ENCODE measurements at regions not wholly inside any gene's neighbourhood (a gene's known extent, or its start where the extent isn't known, plus 50 kb on each side); places are given as distances from the start of the nearest gene placed in this dataset.

- DNase-seq = no peak
- intact Hi-C loops (cut with DNase I) = no loop called here
These were observed 642.6 kb downstream of the SQOR start for GRCh38 chr15:46277451-46277850.

GRCh38 chr15:46278062-46278461, 643.2 kb downstream of the SQOR start:
- intact Hi-C loops (cut with DNase I) = no loop called here
- peak in 10 of 42 donors; percentile 3 to 45 (median 18) for DNase-seq

GRCh38 chr15:46278486-46279090, 643.8 kb downstream of the SQOR start:
- intact Hi-C loops (cut with DNase I) = no loop called here
- DNase-seq = no peak

- intact Hi-C loops (cut with DNase I) = no loop called here
- peak in 4 of 42 donors; percentile 8 to 21 (median 14) for DNase-seq
These were observed 646.1 kb downstream of the SQOR start for GRCh38 chr15:46280762-46281542.

GRCh38 chr15:46293550-46293949, 658.7 kb downstream of the SQOR start:
- intact Hi-C loops (cut with DNase I) = no loop called here

GRCh38 chr15:46296002-46296401, 661.2 kb downstream of the SQOR start:
- intact Hi-C loops (cut with DNase I) = no loop called here
- DNase-seq = no peak

More at GRCh38 chr15:46293550-46293949, 658.7 kb downstream of the SQOR start:
- DNase-seq = no peak

- intact Hi-C loops (cut with DNase I) = no loop called here
- no peak for DNase-seq
These were observed 662.0 kb downstream of the SQOR start for GRCh38 chr15:46296797-46297196.

- DNase-seq = no peak
- intact Hi-C loops (cut with DNase I) = no loop called here
These were observed 662.9 kb downstream of the SQOR start for GRCh38 chr15:46297766-46298165.

GRCh38 chr15:46300716-46301115, 665.9 kb downstream of the SQOR start:
- intact Hi-C loops (cut with DNase I) = no loop called here

GRCh38 chr15:46301291-46301690, 666.5 kb downstream of the SQOR start:
- DNase-seq = no peak
- intact Hi-C loops (cut with DNase I) = no loop called here

More at GRCh38 chr15:46300716-46301115, 665.9 kb downstream of the SQOR start:
- DNase-seq = no peak

- intact Hi-C loops (cut with DNase I) = no loop called here
- no peak for DNase-seq
These were observed 667.0 kb downstream of the SQOR start for GRCh38 chr15:46301826-46302225.

- DNase-seq = no peak
- intact Hi-C loops (cut with DNase I) = no loop called here
These were observed 669.5 kb downstream of the SQOR start for GRCh38 chr15:46304321-46304720.

GRCh38 chr15:46307746-46308145, 672.9 kb downstream of the SQOR start:
- no peak for DNase-seq
- intact Hi-C loops (cut with DNase I) = no loop called here

GRCh38 chr15:46309914-46310313, 675.1 kb downstream of the SQOR start:
- intact Hi-C loops (cut with DNase I) = no loop called here
- no peak for DNase-seq

GRCh38 chr15:46312133-46312740, 677.4 kb downstream of the SQOR start:
- intact Hi-C loops (cut with DNase I) = no loop called here
- peak; percentile 37 to 91 (median 80) for DNase-seq

- no peak for DNase-seq
- intact Hi-C loops (cut with DNase I) = no loop called here
These were observed 680.6 kb downstream of the SQOR start for GRCh38 chr15:46315434-46315833.

GRCh38 chr15:46316024-46316423, 681.2 kb downstream of the SQOR start:
- no peak for DNase-seq
- intact Hi-C loops (cut with DNase I) = no loop called here

- no peak for DNase-seq
- intact Hi-C loops (cut with DNase I) = no loop called here
These were observed 682.2 kb downstream of the SQOR start for GRCh38 chr15:46317029-46317428.

GRCh38 chr15:46322753-46323152, 687.9 kb downstream of the SQOR start:
- no peak for DNase-seq
- intact Hi-C loops (cut with DNase I) = no loop called here

- no peak for DNase-seq
- intact Hi-C loops (cut with DNase I) = no loop called here
These were observed 691.3 kb downstream of the SQOR start for GRCh38 chr15:46326173-46326572.
